Naive thymus-derived CD8-positive, alpha-beta T cell (primary cell): ENCODE measurements at regions not wholly inside any gene's neighbourhood (a gene's known extent, or its start where the extent isn't known, plus 50 kb on each side); places are given as distances from the start of the nearest gene placed in this dataset.

Experiments used
- ATAC-seq, 2 donors: fragments of 150-1000 bp; cut with Tn5 transposase in 1 of 2; sonication (Bioruptor Pico), chemical (Tn5 transposase) in 1 of 2; 1 replicate in 1 of 2; 2 replicates in 1 of 2; pipeline ENCODE4 v1.10.0; 2021; ENCODE audit warnings: mild to moderate bottlenecking in 2 of 2, moderate library complexity in 2 of 2
- POLR2A ChIA-PET: fragments of 350-600 bp; sonication (Branson Sonifier 250); formaldehyde crosslinking; loops from one replicate; lab custom pipeline; 2021; ENCODE audit warnings: antibody characterized with exemption; lab: Charles Lee
- DNase-seq, 10 donors: peaks; one replicate each; pipeline versions ENCODE4 v3.0.0 to v3.0.0-alpha.2; 2020 to 2022
- H3K27ac Mint-ChIP-seq, 10 donors: one replicate each; pipeline ENCODE4 v1.8.0; 2020 to 2022; ENCODE audit warnings: mild to moderate bottlenecking in 10 of 10, mixed read lengths in 10 of 10, moderate library complexity in 4 of 10, inconsistent platforms in 1 of 10
- H3K27me3 Mint-ChIP-seq, 5 donors: one replicate each; pipeline ENCODE4 v1.8.0; 2021 to 2022; ENCODE audit warnings: mixed read lengths in 5 of 5
- H3K36me3 Mint-ChIP-seq, 3 donors: one replicate each; pipeline ENCODE4 v1.8.0; 2020 to 2022; ENCODE audit warnings: mixed read lengths in 3 of 3, mild to moderate bottlenecking in 2 of 3, inconsistent platforms in 1 of 3
- H3K4me1 Mint-ChIP-seq, 4 donors: one replicate each; pipeline ENCODE4 v1.8.0; 2021 to 2022; ENCODE audit warnings: mixed read lengths in 4 of 4
- H3K4me3 Mint-ChIP-seq, 10 donors: one replicate each; pipeline ENCODE4 v1.8.0; 2020 to 2022; ENCODE audit warnings: mild to moderate bottlenecking in 10 of 10, mixed read lengths in 10 of 10, moderate library complexity in 6 of 10, inconsistent platforms in 1 of 10
- H3K9me3 Mint-ChIP-seq, 9 donors: one replicate each; pipeline ENCODE4 v1.8.0; 2020 to 2022; ENCODE audit warnings: mixed read lengths in 9 of 9, mild to moderate bottlenecking in 3 of 9, inconsistent platforms in 1 of 9, moderate library complexity in 1 of 9

DNA sequence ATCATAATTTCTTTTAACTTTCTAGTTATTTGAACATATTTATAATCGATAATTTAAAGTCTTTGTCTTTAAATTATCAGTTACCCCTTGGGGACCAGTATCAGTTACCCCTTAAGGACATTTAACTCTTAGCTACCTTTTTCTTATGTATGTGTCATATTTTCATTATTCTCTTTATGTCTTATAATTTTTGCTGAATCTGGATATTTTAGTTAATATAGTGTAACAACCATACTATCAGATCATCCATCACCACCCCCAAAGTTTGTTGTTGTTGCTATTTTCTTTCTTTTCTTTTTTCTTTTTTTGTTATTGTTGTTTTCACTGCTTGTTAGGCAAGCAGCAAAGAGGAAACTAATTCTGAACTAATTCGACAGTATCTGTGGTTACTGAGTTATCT, 57.0 kb upstream of the TNFSF18 start:
- DNase-seq (no peak), ATAC-seq (no peak)
- Mint-ChIP-seq H3K27ac (no peak overlapping the region), H3K27me3 (no peaks in the 10 kb centered on the region), H3K9me3 (peaks cover 0 to 49% (median 29%) of the 10 kb centered on the region in 9 donors), H3K4me3 (no peak overlapping the region), H3K4me1 (peaks cover 0 to 10% (median 0%) of the 10 kb centered on the region in 4 donors), H3K36me3 (peaks cover 0 to 23% (median 19%) of the 10 kb centered on the region in 3 donors)
- POLR2A ChIA-PET: no interaction called here

DNA sequence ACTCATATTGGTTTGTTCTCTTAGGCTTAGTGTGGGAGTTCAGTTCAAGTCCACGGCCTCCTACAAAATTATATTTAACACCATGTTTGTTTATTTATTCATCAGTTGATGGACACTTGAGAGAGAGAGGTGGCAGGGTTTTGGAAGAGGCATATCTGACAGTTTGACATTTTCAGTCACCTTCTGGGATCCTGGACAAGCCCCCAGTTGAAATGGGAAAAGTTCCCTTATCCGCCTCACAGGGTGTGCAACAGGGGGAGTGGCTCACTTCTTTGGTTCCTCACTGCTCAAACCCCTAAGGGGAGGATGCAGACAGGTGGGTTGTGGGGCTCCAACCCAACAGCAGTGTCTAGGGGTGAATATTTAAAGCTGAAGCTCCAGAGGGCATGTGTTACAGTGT, 52.3 kb upstream of the TNFSF18 start:
- Mint-ChIP-seq H3K4me3 (no peak overlapping the region), H3K9me3 (peaks cover 0 to 35% (median 20%) of the 10 kb centered on the region in 9 donors), H3K27ac (no peak overlapping the region), H3K27me3 (no peaks in the 10 kb centered on the region), H3K36me3 (peaks cover 0 to 18% (median 16%) of the 10 kb centered on the region in 3 donors), H3K4me1 (no peaks in the 10 kb centered on the region)
- DNase-seq: no peak
- no peak for ATAC-seq
- POLR2A ChIA-PET: no interaction called here

DNA sequence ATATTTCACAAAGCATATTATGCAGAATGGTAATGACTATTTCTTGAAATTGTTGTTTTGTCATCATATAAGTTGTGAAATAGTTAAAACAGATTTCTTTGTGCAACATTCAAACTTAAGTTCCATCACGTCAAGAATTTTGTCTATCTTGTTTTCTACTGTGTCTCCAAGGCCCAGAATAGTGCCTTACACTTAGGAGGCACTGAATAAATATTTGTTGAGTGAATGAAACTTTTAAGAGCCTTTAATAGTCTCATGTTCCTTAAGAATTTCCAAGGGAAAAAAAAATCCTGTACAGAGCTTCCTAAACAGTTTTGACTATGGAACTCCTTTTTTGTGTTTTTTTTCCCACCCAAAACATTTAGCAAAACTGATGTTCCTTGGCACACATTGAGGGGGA, 50.8 kb upstream of the TNFSF18 start:
- Mint-ChIP-seq H3K4me1 (no peaks in the 10 kb centered on the region), H3K36me3 (peaks cover 0 to 10% (median 4%) of the 10 kb centered on the region in 3 donors), H3K4me3 (no peak overlapping the region), H3K27me3 (no peaks in the 10 kb centered on the region), H3K9me3 (peaks cover 0 to 23% (median 11%) of the 10 kb centered on the region in 9 donors), H3K27ac (no peak overlapping the region)
- ATAC-seq: no peak
- no peak for DNase-seq
- POLR2A ChIA-PET: no interaction called here

DNA sequence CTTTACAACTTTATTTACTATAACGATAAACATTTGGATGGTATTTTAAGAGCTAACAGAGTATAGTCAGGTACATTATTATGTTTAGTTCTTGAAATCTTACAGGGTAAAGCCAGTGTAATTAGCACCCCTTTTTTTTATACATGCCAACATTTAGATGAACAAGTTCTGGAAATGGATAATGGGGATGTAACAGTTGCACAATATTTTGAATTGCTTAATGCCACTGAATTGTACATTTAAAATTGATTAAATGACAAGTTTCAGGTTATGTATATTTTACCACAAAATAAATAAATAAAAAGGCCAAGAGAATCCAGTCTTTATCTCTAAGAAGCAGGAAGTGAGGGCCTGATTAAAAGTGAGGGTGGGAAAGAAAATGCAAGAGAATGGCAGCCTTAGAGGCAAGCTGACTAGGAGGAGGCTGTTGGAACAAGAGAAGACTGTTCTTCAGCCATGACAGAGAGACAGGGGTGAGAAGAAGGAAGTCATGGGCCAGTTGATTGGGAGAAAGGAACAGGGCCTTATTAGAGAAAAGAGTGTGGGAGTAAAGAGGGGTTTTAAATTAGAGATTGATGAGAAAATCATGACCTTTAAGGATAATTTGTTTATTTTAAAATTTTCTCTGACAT, 49.9 kb upstream of the TNFSF18 start:
- no peak overlapping the region for H3K27ac Mint-ChIP-seq
- ATAC-seq: no peak
- POLR2A ChIA-PET: no interaction called here
- peaks cover 0 to 10% (median 4%) of the 10 kb centered on the region in 3 donors for H3K36me3 Mint-ChIP-seq
- no peaks in the 10 kb centered on the region for H3K4me1 Mint-ChIP-seq
- no peak overlapping the region for H3K4me3 Mint-ChIP-seq
- peaks cover 0 to 23% (median 11%) of the 10 kb centered on the region in 9 donors for H3K9me3 Mint-ChIP-seq
- no peaks in the 10 kb centered on the region for H3K27me3 Mint-ChIP-seq
- no peak for DNase-seq
